WI38 (cell line): ENCODE measurements at regions not wholly inside any gene's neighbourhood (a gene's known extent, or its start where the extent isn't known, plus 50 kb on each side); places are given as distances from the start of the nearest gene placed in this dataset.
"Not testable (repeated sequence)": the region's sequence is repeated elsewhere in the genome, so short reads cannot be mapped to it uniquely, and the experiment has no call there.

Experiments used
- H3K4me3 ChIP-seq: 2 replicates; pipeline ENCODE4 v1.5.1; 2011; ENCODE audit warnings: low read depth, mild to moderate bottlenecking, control low read depth, low read length
- TF ChIP-seq, protein P1 (sequence below): IDR thresholded peaks from 2 replicates; pipeline ENCODE4 v1.5.1; 2012; ENCODE audit warnings: low read depth, mild to moderate bottlenecking, control low read depth, low read length

DNA sequence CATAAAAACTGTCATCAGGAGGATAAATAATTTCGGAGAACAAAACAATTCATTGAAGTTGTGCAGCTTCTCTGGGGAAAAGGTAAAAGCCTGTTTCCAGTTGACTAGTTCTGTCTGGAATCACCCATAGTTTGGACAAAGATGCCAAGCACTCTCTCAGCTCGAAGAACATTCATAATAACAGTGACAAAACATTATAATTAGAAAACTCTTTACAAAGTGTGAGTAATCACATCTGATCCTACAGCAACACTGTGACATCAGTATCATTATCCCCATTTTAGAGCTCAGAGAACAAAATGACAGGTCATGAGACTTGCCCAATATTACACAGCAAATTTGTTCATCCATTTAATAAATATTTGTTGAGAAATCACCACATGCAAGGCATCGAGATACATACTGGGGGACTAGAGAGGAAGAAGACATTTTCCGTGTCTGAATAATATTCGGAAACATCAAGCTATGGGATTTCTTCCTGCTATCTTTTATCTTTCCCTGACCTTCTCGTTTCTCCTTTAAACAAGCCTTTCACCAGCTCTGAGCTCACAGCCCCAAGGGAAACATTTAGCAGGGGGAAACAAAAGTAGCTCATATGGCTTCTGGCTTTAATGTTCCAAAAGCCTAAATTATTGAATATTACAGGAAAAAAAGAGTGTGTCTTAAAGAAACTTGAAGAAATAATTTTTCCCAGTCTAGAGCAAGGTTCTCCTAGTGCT lies 123.3 kb upstream of the GHITM start:
- H3K4me3 ChIP-seq: no peak overlapping the region
- TF ChIP-seq, protein P1, sequence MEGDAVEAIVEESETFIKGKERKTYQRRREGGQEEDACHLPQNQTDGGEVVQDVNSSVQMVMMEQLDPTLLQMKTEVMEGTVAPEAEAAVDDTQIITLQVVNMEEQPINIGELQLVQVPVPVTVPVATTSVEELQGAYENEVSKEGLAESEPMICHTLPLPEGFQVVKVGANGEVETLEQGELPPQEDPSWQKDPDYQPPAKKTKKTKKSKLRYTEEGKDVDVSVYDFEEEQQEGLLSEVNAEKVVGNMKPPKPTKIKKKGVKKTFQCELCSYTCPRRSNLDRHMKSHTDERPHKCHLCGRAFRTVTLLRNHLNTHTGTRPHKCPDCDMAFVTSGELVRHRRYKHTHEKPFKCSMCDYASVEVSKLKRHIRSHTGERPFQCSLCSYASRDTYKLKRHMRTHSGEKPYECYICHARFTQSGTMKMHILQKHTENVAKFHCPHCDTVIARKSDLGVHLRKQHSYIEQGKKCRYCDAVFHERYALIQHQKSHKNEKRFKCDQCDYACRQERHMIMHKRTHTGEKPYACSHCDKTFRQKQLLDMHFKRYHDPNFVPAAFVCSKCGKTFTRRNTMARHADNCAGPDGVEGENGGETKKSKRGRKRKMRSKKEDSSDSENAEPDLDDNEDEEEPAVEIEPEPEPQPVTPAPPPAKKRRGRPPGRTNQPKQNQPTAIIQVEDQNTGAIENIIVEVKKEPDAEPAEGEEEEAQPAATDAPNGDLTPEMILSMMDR: no peak

DNA sequence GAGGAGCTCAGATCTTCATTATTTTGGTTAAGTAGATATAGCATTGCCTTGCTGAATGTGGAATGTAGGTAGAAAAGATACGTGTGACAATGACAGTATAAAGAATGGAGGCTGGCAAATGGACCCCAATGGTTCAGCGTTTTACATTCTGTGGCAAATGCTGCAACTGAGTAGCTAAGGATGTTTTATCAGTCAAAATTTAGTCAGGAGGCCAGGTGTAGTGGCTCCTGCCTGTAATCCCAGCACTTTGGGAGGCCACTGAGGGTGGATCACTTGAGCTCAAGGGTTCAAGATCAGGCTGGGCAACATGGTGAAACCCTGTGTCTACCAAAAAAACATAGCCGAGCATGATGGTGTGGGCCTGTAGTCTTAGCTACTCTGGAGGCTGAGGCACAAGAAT lies 120.5 kb upstream of the GHITM start:
- no peak overlapping the region for H3K4me3 ChIP-seq
- TF ChIP-seq, protein P1: no peak

DNA sequence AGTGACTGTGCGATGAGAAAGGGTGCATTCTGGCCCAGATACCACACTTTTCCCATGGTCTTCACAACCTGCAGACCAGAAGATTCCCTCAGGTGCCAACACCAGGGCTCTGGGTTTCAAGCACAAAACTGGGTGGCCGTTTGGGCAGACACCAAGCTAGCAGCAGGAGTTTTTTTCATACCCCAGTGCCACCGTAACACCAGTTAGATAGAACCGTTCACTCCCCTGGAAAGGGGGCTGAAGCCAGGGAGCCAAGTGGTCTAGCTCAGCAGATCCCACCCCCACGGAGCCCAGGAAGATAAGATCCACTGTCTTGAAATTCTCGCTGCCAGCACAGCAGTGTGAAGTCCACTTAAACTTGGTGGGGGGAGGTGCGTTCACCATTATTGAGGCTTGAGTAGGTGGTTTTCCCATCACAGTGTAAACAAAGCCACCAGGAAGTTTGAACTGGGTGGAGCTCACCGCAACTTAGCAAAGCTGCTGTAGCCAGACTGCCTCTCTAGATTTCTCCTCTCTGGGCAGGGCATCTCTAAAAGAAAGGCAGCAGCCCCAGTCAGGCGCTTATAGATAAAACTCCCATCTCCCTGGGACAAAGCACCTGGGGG lies 119.4 kb upstream of the GHITM start:
- not testable (repeated sequence) for H3K4me3 ChIP-seq

DNA sequence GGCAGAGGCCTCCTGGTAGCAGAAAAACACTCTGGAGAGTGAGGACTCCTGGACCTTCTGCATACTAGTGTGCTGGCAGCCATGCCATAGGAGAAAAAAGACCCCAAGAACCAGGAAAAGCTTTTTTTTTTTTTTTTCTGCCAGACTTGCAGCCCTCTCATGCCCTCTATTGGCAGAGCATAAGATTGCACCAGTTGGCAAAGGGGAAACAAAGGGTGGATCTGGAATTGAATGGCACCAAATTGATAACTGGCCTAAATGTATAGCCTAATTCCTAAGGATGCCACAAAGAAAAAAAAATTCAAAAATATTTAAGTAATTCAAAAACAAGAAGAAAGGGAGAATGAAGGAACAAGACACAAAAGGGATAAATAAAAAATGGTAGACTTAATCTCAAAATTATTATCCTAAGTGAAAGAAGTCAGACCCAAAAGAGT lies 112.5 kb upstream of the GHITM start:
- no peak overlapping the region for H3K4me3 ChIP-seq
- TF ChIP-seq, protein P1: peak; percentile 64

DNA sequence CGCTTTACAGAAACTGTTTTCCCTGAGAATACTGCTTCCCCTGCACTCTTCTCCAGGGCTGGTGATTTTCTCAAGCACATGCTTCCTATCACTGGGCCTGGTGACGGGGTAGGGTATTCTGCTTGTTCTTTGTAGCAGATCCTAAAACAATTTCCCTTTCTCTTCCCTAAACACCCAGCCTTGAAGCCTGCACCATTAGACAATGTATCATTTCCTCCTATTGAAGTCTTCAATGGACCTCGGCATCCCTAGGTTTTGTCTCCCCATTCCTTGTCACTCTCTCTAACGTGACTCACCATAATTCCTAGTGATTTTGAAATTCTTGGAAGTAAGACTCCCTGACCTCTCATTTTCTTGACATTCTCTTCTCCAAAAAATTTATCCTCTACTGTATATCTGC lies 109.5 kb upstream of the GHITM start:
- no peak overlapping the region for H3K4me3 ChIP-seq
- TF ChIP-seq, protein P1: no peak

DNA sequence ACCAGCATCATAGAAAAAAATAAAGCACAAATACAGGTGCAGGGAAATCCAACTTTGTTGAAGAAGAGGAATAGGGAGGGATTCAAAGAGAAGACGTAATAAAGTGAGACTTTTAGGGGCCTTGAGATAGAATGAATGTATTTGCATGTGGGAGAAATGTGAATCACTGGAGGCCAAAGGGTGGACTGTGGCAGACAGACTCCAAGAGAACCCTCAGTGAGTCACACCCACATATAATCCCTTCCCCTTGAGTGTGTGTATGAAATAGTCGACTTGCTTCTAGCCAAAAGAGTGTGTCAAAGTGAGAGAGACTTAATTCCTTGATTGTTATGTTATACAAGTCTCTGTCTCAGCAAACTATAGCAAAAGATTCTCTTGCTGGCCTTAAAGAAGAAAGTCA lies 101.3 kb upstream of the GHITM start:
- TF ChIP-seq, protein P1: no peak
- H3K4me3 ChIP-seq: no peak overlapping the region

DNA sequence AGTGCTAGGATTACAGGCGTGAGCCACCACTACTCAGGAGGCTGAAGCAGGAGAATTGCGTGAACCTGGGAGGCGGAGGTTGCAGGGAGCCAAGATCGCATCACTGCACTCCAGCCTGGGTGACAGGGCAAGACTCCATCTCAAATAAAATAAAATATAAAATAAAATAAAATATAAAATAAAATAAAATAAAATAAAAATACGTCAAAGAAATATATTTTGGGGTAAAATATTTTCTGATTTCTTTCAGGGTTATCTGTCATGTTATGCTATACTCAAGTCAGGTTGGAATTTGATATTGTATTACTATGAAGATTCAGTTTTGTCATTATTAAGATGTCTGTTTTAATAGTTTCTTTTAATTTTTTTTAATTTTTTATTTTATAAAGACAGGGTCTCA lies 99.4 kb upstream of the GHITM start:
- no peak overlapping the region for H3K4me3 ChIP-seq
- TF ChIP-seq, protein P1: no peak
